Kidney epithelial cell (primary cell): ENCODE measurements at regions not wholly inside any gene's neighbourhood (a gene's known extent, or its start where the extent isn't known, plus 50 kb on each side); places are given as distances from the start of the nearest gene placed in this dataset.

Source experiments
- DNase-seq: peaks from one replicate; pipeline ENCODE4 v3.0.0-alpha.2; 2010; ENCODE audit warnings: low read depth
- H3K27me3 ChIP-seq: 2 replicates; pipeline ENCODE4 v1.6.0; 2011; ENCODE audit warnings: low read length; ENCODE audit not compliant: control insufficient read depth, insufficient read depth
- H3K36me3 ChIP-seq: 2 replicates; pipeline ENCODE4 v1.5.1; 2011; ENCODE audit warnings: low read length; ENCODE audit not compliant: control insufficient read depth, insufficient read depth
- H3K4me3 ChIP-seq: 2 replicates; pipeline ENCODE4 v1.5.1; 2011; ENCODE audit warnings: low read depth, mild to moderate bottlenecking, control low read depth, low read length
- CTCF ChIP-seq: IDR thresholded peaks from 2 replicates; pipeline ENCODE4 v1.5.1; 2011; ENCODE audit warnings: mild to moderate bottlenecking, moderate library complexity, low read length, control low read depth, inconsistent platforms; ENCODE audit not compliant: insufficient read depth, poor library complexity, severe bottlenecking

GRCh38 chr15:98386561-98386960 is 261.8 kb upstream of the IGF1R start:
- no peak for DNase-seq
- no peak for TF ChIP-seq CTCF
- no peak overlapping the region for H3K4me3 ChIP-seq
- no peaks in the 10 kb centered on the region for H3K27me3 ChIP-seq
- H3K36me3 ChIP-seq: no peaks in the 10 kb centered on the region

DNA sequence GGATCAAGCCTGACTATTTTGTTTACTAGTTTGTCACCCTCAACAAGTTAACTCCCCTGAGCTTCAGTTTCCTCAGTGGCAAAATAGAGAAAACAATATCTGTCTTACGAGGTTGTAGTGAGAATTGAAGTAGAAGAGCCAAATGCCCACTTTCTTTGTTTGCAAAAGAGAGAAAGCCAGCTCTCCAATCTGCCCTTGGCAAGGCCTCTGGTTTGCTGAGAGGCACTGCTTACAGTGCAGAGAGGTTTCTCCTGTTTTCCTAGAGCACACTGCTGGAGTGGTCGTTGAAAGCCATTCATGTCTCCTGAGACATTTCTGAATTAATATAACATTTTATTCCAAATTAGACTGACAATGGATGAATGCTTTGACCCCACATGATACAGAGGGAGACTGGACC is 260.5 kb upstream of the IGF1R start:
- no peaks in the 10 kb centered on the region for H3K36me3 ChIP-seq
- no peak for TF ChIP-seq CTCF
- H3K4me3 ChIP-seq: no peak overlapping the region
- no peaks in the 10 kb centered on the region for H3K27me3 ChIP-seq
- DNase-seq: no peak

DNA sequence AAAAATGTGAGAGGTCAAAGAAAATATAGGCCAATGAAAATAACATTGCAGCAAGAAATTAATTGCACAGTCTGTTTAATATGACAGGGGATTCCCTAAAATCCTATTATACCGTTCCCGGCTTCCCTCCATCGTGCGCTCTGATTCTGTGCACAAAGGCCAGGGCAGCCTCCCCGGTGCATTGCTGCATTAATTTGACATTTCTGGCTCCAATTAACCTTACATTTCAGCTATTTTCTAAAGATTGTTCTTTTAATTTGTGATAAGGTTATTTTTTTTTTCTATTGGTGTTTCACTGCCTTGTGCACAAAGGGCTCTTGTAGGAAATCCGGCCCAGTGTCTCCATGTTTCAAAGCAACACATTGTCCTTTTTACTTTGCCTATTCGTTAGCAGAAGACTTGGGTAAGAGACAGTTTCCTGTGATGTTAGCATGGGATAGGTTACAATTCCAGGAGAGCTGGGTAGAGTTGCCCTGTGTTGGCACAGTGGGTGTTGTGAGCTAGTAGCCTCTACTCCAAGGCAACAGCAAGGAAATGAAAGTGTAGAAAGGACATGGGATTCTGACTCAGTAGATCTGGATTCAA is 257.3 kb upstream of the IGF1R start:
- H3K27me3 ChIP-seq: no peaks in the 10 kb centered on the region
- no peak overlapping the region for H3K4me3 ChIP-seq
- H3K36me3 ChIP-seq: no peaks in the 10 kb centered on the region
- no peak for DNase-seq
- no peak for TF ChIP-seq CTCF

GRCh38 chr15:98391568-98391967 is 256.8 kb upstream of the IGF1R start:
- TF ChIP-seq CTCF: no peak
- H3K27me3 ChIP-seq: no peaks in the 10 kb centered on the region
- H3K4me3 ChIP-seq: no peak overlapping the region
- DNase-seq: no peak
- H3K36me3 ChIP-seq: no peaks in the 10 kb centered on the region

DNA sequence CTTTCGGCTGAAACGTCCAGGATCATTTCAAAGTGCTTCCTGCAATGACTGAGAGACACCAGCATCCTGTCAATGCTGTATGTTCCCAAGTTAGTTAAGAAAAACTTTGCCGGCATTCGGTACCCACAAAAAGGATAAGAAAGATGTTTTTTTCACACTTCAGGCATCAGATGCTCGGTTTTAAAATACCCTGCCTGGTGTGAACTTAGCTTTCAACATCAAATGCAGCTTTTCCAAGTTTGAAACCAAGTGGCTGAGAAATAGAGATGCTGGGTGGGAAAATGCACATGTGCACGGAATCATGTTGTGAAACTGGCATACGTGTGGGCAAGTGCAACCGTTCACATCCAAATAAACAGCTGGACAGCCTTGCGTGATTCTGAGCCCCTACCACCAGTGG is 254.9 kb upstream of the IGF1R start:
- Histone ChIP-seq H3K4me3 (no peak overlapping the region), H3K27me3 (no peaks in the 10 kb centered on the region), H3K36me3 (no peaks in the 10 kb centered on the region)
- no peak for TF ChIP-seq CTCF
- no peak for DNase-seq

DNA sequence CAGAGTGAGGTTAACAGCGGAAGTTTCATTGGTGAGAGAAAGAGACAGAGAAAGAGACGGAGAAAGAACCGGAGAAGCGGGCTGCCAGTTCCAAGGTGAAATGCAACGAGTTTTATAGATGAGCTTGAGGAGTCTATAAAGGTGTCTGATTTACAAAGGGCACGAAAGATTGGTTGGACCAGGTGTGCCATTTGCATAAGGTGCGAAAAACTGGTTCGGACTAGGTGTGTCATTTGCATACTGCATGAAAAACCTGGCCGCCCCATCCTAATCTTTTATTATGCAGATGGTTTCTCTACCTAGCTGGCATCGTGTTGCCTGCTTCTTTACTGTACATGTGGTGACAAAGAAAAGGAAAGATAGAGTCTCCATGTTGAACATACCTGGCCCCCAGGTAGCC is 253.8 kb upstream of the IGF1R start:
- TF ChIP-seq CTCF: no peak

More for the DNA sequence above, 253.8 kb upstream of the IGF1R start:
- DNase-seq: no peak
- Histone ChIP-seq H3K4me3 (no peak overlapping the region), H3K36me3 (no peaks in the 10 kb centered on the region), H3K27me3 (no peaks in the 10 kb centered on the region)
